GM18517 (cell line): ENCODE measurements at regions not wholly inside any gene's neighbourhood (a gene's known extent, or its start where the extent isn't known, plus 50 kb on each side); places are given as distances from the start of the nearest gene placed in this dataset.
"Not testable (repeated sequence)": the region's sequence is repeated elsewhere in the genome, so short reads cannot be mapped to it uniquely, and the experiment has no call there.

ENCODE experiments used
- ATAC-seq: cut with Tn5 transposase; IDR thresholded peaks from one replicate; pipeline ENCODE4 v1.9.1; 2021; ENCODE audit warnings: mild to moderate bottlenecking, moderate library complexity; ENCODE audit not compliant: unreplicated experiment

GRCh38 chr12:93078577-93078976, 149.5 kb upstream of the EEA1 start:
- no peak for ATAC-seq

GRCh38 chr12:93079271-93079670, 150.2 kb upstream of the EEA1 start:
- ATAC-seq = no peak

- ATAC-seq = no peak
Measured at GRCh38 chr12:93079976-93080375, 150.9 kb upstream of the EEA1 start.

- ATAC-seq = no peak
Measured at GRCh38 chr12:93080452-93080851, 151.4 kb upstream of the EEA1 start.

GRCh38 chr12:93080994-93081809, 152.1 kb upstream of the EEA1 start:
- ATAC-seq = no peak

- ATAC-seq = no peak
Measured at GRCh38 chr12:93081810-93082165, 152.7 kb upstream of the EEA1 start.

GRCh38 chr12:93085383-93086287, 156.5 kb upstream of the EEA1 start:
- no peak for ATAC-seq

GRCh38 chr12:93086288-93086727, 157.2 kb upstream of the EEA1 start:
- no peak for ATAC-seq

GRCh38 chr12:93087840-93088610, 158.9 kb upstream of the EEA1 start:
- no peak for ATAC-seq

- no peak for ATAC-seq
Measured at GRCh38 chr12:93089805-93090569, 160.9 kb upstream of the EEA1 start.

GRCh38 chr12:93090731-93091172, 161.7 kb upstream of the EEA1 start:
- no peak for ATAC-seq

GRCh38 chr12:93091886-93092648, 163.0 kb upstream of the EEA1 start:
- no peak for ATAC-seq

- ATAC-seq = no peak
Measured at GRCh38 chr12:93092649-93092945, 163.5 kb upstream of the EEA1 start.

GRCh38 chr12:93093243-93093642, 164.1 kb upstream of the EEA1 start:
- no peak for ATAC-seq

- not testable (repeated sequence) for ATAC-seq
Measured at GRCh38 chr12:93094222-93094621, 165.1 kb upstream of the EEA1 start.

GRCh38 chr12:93094988-93095737, 166.1 kb upstream of the EEA1 start:
- ATAC-seq = peak; percentile 89

- ATAC-seq = no peak
Measured at GRCh38 chr12:93097417-93097816, 168.3 kb upstream of the EEA1 start.

GRCh38 chr12:93098077-93098476, 169.0 kb upstream of the EEA1 start:
- ATAC-seq = no peak

GRCh38 chr12:93099792-93100191, 170.7 kb upstream of the EEA1 start:
- ATAC-seq = no peak
